ENCODE measurements at regions not wholly inside any gene's neighbourhood (a gene's known extent, or its start where the extent isn't known, plus 50 kb on each side); places are given as distances from the start of the nearest gene placed in this dataset.

GRCh38 chr7:36015733-36016132, 137.3 kb upstream of the EEPD1 start (continued):
- TF ChIP-seq REST (IDR thresholded peaks at IDR 0.05; ENCODE audit: low read depth, low read length) (no peak), SMC3 (IDR thresholded peaks at IDR 0.05; ENCODE audit: low read depth, low read length) (no peak), EZH2phosphoT487 (IDR thresholded peaks at IDR 0.05; ENCODE audit: borderline replicate concordance, low read depth) (no peak), FOXJ3 (CRISPR knock-in tag; IDR thresholded peaks at IDR 0.05) (no peak), NFIC (IDR thresholded peaks at IDR 0.05; ENCODE audit: borderline replicate concordance) (no peak), RXRA (IDR thresholded peaks at IDR 0.05; ENCODE audit: borderline replicate concordance, low read depth) (no peak), TCF12 (IDR thresholded peaks at IDR 0.05) (peak; percentile 83), PBX3 (IDR thresholded peaks at IDR 0.05) (peak; percentile 89), NRF1 (IDR thresholded peaks at IDR 0.05; ENCODE audit: low read depth, low read length) (no peak)

GRCh38 chr7:36016648-36017047, 136.4 kb upstream of the EEPD1 start:
- WGBS (ENCODE audit: low lambda C conversion rate): 88% methylated on average over 4 of the region's 4 CpGs
- Histone ChIP-seq H3K4me2 (no peak overlapping the region), H3K9me2 (no peaks in the 10 kb centered on the region), H3K9me3 (no peaks in the 10 kb centered on the region), H3K9ac (no peak overlapping the region), H3K27me3 (ENCODE audit: insufficient read depth) (no peaks in the 10 kb centered on the region), H3K4me1 (ENCODE audit: control insufficient read depth in 1 of 2, insufficient read depth in 2 of 2, low read depth in 1 of 2, low read length in 1 of 2) (peaks cover 5% of the 10 kb centered on the region in 2 experiments; a peak in 2 of 4 replicates), H2AFZ (ENCODE audit: low read depth) (no peak overlapping the region), H3F3A (replicated peaks; ENCODE audit: insufficient read depth) (no peaks in the 10 kb centered on the region), H3K27ac (ENCODE audit: low read depth in 2 of 2, low read length in 1 of 2) (no peak overlapping the region), H4K20me1 (ENCODE audit: insufficient read depth) (no peaks in the 10 kb centered on the region), H3K79me2 (ENCODE audit: insufficient read depth) (no peaks in the 10 kb centered on the region), H3K36me3 (replicated peaks in 1 of 2; ENCODE audit: control insufficient read depth in 1 of 2, insufficient read depth in 2 of 2, low read length in 1 of 2) (no peaks in the 10 kb centered on the region), H3K4me3 (ENCODE audit: low read depth in 2 of 2, low read length in 1 of 2) (no peak overlapping the region)
- ChIA-PET POLR2A (no interaction called here), CTCF (interaction anchor here (1.0 to 4.8 kb wide), 5 partner anchors 14 to 323 kb away, joined by 3 to 19 read pairs (median 3); no protein-coding TSS in a partner anchor)
- TF ChIP-seq POLR2AphosphoS5 (IDR thresholded peaks at IDR 0.05; ENCODE audit: low read depth, low read length) (no peak), SMC3 (IDR thresholded peaks at IDR 0.05; ENCODE audit: low read depth, low read length) (no peak), RAD21 (IDR thresholded peaks at IDR 0.05; ENCODE audit: low read length) (no peak), GABPA (IDR thresholded peaks at IDR 0.05; ENCODE audit: low read depth) (no peak), CTCF (IDR thresholded peaks at IDR 0.05) (no peak), USF1 (IDR thresholded peaks at IDR 0.05; ENCODE audit: borderline replicate concordance, low read depth) (no peak), SIN3A (IDR thresholded peaks at IDR 0.05; ENCODE audit: borderline replicate concordance, low read depth, low read length) (no peak), FOXJ3 (CRISPR knock-in tag; IDR thresholded peaks at IDR 0.05) (no peak), EP300 (IDR thresholded peaks at IDR 0.05; ENCODE audit: borderline replicate concordance in 1 of 2, low read depth in 1 of 2, low read length in 1 of 2) (no peak)
- no peak for DNase-seq

All from SK-N-SH (cell line).